ENCODE measurements at regions not wholly inside any gene's neighbourhood (a gene's known extent, or its start where the extent isn't known, plus 50 kb on each side); places are given as distances from the start of the nearest gene placed in this dataset.

DNA sequence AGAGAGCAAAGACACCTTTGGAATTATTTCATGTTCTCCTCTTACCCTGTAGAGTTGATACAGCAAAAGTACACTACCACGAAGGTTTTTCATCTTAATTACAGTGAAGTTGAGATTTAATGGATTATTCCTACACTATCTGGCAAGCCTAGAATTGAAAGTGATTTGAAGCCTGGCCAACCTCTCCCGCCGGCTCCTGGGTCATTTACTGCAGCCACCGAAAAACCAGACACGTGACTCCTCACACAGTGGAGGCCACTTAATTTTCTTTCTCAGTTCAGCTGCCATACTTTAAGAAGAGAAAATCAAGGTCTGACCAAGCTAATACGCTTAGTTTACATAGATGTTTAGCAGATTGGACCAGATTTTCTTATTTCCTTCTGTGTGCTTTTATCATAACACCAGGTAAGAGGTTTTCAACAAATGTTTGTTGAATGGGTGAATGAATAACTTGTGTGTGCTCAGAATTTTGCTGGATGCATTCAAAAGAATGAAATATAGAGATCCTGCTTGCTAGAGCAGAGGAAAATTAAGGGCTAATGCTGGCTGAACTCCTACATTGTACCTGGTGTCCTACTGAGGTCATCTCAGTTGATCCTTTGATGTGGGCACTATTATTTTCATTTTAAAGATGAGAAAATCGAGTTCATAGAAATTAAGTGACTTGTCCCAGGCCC is 97.2 kb upstream of the PDE10A start:
- peaks cover 4% of the 10 kb centered on the region for H3K27me3 ChIP-seq
- no peak for DNase-seq (ENCODE audit: low read depth in 1 of 2, low spot score in 1 of 2)
- TF ChIP-seq, protein P1, sequence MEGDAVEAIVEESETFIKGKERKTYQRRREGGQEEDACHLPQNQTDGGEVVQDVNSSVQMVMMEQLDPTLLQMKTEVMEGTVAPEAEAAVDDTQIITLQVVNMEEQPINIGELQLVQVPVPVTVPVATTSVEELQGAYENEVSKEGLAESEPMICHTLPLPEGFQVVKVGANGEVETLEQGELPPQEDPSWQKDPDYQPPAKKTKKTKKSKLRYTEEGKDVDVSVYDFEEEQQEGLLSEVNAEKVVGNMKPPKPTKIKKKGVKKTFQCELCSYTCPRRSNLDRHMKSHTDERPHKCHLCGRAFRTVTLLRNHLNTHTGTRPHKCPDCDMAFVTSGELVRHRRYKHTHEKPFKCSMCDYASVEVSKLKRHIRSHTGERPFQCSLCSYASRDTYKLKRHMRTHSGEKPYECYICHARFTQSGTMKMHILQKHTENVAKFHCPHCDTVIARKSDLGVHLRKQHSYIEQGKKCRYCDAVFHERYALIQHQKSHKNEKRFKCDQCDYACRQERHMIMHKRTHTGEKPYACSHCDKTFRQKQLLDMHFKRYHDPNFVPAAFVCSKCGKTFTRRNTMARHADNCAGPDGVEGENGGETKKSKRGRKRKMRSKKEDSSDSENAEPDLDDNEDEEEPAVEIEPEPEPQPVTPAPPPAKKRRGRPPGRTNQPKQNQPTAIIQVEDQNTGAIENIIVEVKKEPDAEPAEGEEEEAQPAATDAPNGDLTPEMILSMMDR (IDR thresholded peaks at IDR 0.05; ENCODE audit: low read depth, low read length) = no peak
- no peak overlapping the region for H3K27ac ChIP-seq
- H3K4me3 ChIP-seq = no peak overlapping the region
- H3K36me3 ChIP-seq = no peaks in the 10 kb centered on the region
- H3K4me1 ChIP-seq (ENCODE audit: low read depth) = no peaks in the 10 kb centered on the region
- H3K9me3 ChIP-seq (ENCODE audit: low read depth) = no peaks in the 10 kb centered on the region

DNA sequence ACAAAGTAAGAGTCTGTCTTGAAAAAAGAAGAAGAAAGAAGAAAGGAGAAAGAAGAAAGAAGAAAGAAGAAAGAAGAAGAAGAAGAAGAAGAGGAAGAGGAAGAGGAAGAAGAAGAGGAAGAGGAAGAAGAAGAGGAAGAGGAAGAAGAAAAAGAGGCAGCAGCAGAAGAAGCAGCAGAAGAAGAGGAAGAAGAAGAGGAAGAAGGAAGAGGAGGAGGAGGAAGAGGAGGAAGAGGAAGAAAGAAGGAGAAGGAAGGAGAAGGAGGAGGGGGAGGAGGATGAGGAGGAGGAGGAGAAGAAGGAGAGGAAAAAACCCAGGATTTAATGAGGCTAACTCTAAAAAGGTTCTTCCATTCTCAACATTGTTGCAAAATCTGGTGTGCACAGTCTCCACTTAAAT is 95.4 kb upstream of the PDE10A start:
- TF ChIP-seq, protein P1 (IDR thresholded peaks at IDR 0.05; ENCODE audit: low read depth, low read length) = no peak
- no peaks in the 10 kb centered on the region for H3K36me3 ChIP-seq
- DNase-seq (ENCODE audit: low read depth in 1 of 2, low spot score in 1 of 2) = no peak
- H3K4me3 ChIP-seq = no peak overlapping the region
- H3K9me3 ChIP-seq (ENCODE audit: low read depth) = no peaks in the 10 kb centered on the region
- H3K27me3 ChIP-seq = peaks cover 4% of the 10 kb centered on the region
- H3K4me1 ChIP-seq (ENCODE audit: low read depth) = no peaks in the 10 kb centered on the region
- no peak overlapping the region for H3K27ac ChIP-seq

DNA sequence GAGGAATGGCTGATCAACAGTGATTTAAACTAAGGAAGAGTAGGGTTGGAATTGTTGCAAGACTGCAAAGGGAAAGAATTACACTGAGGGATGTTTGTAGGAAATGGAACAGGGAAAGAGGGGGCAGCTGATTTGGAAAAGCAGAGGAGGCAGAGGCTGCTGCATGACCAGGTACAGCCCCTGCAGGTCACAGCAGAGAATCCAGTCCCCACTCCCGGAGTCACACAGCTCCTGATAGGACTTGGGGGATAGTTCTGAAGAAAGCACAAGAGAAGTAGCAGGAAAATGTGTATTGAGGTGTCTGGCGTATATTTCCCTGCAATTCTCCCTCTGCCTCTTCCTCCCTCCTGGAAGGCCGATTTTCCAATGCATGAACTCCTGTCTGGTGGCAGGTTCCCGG is 92.5 kb upstream of the PDE10A start:
- Histone ChIP-seq H3K36me3 (no peaks in the 10 kb centered on the region), H3K4me1 (ENCODE audit: low read depth) (no peaks in the 10 kb centered on the region), H3K4me3 (no peak overlapping the region), H3K27me3 (peaks cover 4% of the 10 kb centered on the region), H3K9me3 (ENCODE audit: low read depth) (no peaks in the 10 kb centered on the region), H3K27ac (no peak overlapping the region)
- DNase-seq (ENCODE audit: low read depth in 1 of 2, low spot score in 1 of 2) = no peak
- TF ChIP-seq, protein P1 (IDR thresholded peaks at IDR 0.05; ENCODE audit: low read depth, low read length) = no peak

DNA sequence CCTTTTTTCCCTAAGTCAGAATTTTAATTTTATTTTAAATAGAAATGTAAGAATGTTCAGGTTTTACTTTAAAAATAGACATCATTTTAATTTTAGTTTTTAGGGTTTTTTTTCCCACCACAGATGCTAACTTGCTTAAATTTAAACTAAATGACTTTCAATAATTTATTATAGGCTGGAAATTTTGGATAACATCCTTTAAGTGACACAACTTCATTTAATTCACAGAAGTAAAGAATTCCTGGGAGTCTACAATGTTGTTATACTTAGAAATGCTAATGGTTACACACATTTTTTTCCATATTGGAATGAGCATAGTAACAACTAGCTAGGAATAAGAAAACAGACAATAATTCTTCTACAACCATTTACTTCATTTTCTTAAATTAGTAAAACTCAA is 90.5 kb upstream of the PDE10A start:
- H3K36me3 ChIP-seq = no peaks in the 10 kb centered on the region
- no peaks in the 10 kb centered on the region for H3K4me1 ChIP-seq (ENCODE audit: low read depth)
- H3K27me3 ChIP-seq = peaks cover 4% of the 10 kb centered on the region
- no peak overlapping the region for H3K4me3 ChIP-seq
- H3K27ac ChIP-seq = no peak overlapping the region
- H3K9me3 ChIP-seq (ENCODE audit: low read depth) = no peaks in the 10 kb centered on the region
- TF ChIP-seq, protein P1 (IDR thresholded peaks at IDR 0.05; ENCODE audit: low read depth, low read length) = no peak
- DNase-seq (ENCODE audit: low read depth in 1 of 2, low spot score in 1 of 2) = no peak

DNA sequence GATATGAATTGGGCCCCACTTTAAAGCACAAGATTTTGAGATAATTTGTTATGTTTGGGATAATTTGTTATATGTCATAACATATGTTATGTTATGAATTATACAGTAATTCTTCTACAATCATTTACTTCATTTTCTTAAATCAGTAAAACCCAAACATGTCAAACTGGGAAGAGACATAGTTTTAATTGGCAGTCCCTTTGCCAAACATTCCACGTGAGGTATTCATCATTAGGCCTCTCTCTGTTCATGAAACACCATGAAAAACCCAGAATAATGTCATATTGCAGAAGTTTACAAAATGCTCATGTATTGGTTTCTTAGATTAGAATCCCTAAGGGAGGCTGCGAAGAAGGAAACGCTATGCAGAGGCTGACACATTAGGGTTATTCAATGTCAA is 89.4 kb upstream of the PDE10A start:
- TF ChIP-seq, protein P1 (IDR thresholded peaks at IDR 0.05; ENCODE audit: low read depth, low read length) = no peak
- Histone ChIP-seq H3K9me3 (ENCODE audit: low read depth) (no peaks in the 10 kb centered on the region), H3K4me1 (ENCODE audit: low read depth) (no peaks in the 10 kb centered on the region), H3K27ac (no peak overlapping the region), H3K27me3 (peaks cover 4% of the 10 kb centered on the region), H3K4me3 (no peak overlapping the region), H3K36me3 (no peaks in the 10 kb centered on the region)
- no peak for DNase-seq (ENCODE audit: low read depth in 1 of 2, low spot score in 1 of 2)
